OCI-LY7 (cell line): ENCODE measurements at regions not wholly inside any gene's neighbourhood (a gene's known extent, or its start where the extent isn't known, plus 50 kb on each side); places are given as distances from the start of the nearest gene placed in this dataset.

ENCODE experiments used
- BruUV-seq: library from RNA; stranded (reverse); fragments of 400-500 nt; replicated peaks from 2 replicates; lab custom pipeline; 2021; lab: Mats Ljungman, UMichigan
- CTCF ChIA-PET: fragments of 300-600 bp; sonication (Branson Sonifier 250); formaldehyde crosslinking; loops from one replicate; lab custom pipeline; 2022; ENCODE audit warnings: antibody characterized with exemption; ENCODE audit not compliant: unreplicated experiment; lab: Charles Lee
- POLR2A ChIA-PET: fragments of 300-600 bp; sonication (Branson Sonifier 250); formaldehyde crosslinking; loops from one replicate; lab custom pipeline; 2022; ENCODE audit warnings: antibody characterized with exemption; lab: Charles Lee
- DNase-seq: peaks from one replicate; pipeline ENCODE4 v3.0.0-alpha.2; 2015; ENCODE audit warnings: low spot score
- H2AFZ ChIP-seq: fragments of 200-600 bp; sonication (generic), shearing (Covaris generic); 2 replicates; pipeline ENCODE4 v1.6.1; 2014; ENCODE audit warnings: mild to moderate bottlenecking, antibody characterized with exemption, low read length, moderate library complexity
- H3K27ac ChIP-seq: fragments of 200-600 bp; sonication (generic); 2 replicates; pipeline ENCODE4 v1.5.1; 2014; ENCODE audit warnings: mixed run types, low read depth, mild to moderate bottlenecking, moderate library complexity, low read length, inconsistent platforms; ENCODE audit not compliant: poor library complexity, severe bottlenecking
- H3K36me3 ChIP-seq: fragments of 200-600 bp; sonication (generic); 2 replicates; pipeline ENCODE4 v1.6.1; 2014; ENCODE audit warnings: mild to moderate bottlenecking, antibody characterized with exemption, low read length, moderate library complexity, mixed read lengths; ENCODE audit not compliant: insufficient read depth
- H3K4me1 ChIP-seq: fragments of 200-600 bp; sonication (generic); 2 replicates; pipeline ENCODE4 v1.5.1; 2014; ENCODE audit warnings: mild to moderate bottlenecking, low read length; ENCODE audit not compliant: insufficient read depth, poor library complexity, severe bottlenecking
- H3K4me2 ChIP-seq: fragments of 200-600 bp; sonication (generic); 2 replicates; pipeline ENCODE4 v1.6.1; 2014; ENCODE audit warnings: mild to moderate bottlenecking, low read length
- H3K4me3 ChIP-seq: fragments of 200-600 bp; sonication (generic); 2 replicates; pipeline ENCODE4 v1.5.1; 2014; ENCODE audit warnings: mild to moderate bottlenecking, low read depth, low read length; ENCODE audit not compliant: poor library complexity, severe bottlenecking
- H3K79me2 ChIP-seq: fragments of 200-600 bp; sonication (generic); 2 replicates; pipeline ENCODE4 v1.6.1; 2016; ENCODE audit warnings: low read depth, mild to moderate bottlenecking, low read length, moderate library complexity, mixed read lengths; ENCODE audit not compliant: insufficient read depth
- H3K9me2 ChIP-seq: fragments of 200-600 bp; sonication (generic); 2 replicates; pipeline ENCODE4 v1.6.1; 2016; ENCODE audit warnings: mild to moderate bottlenecking, low read length, mixed read lengths; ENCODE audit not compliant: insufficient read depth
- H3K9me3 ChIP-seq: fragments of 200-600 bp; sonication (generic); 2 replicates; pipeline ENCODE4 v1.6.1; 2014; ENCODE audit warnings: mild to moderate bottlenecking, mixed run types, low read length, mixed read lengths
- H4K20me1 ChIP-seq: fragments of 200-600 bp; sonication (generic); 2 replicates; pipeline ENCODE4 v1.6.1; 2014; ENCODE audit warnings: mild to moderate bottlenecking, antibody characterized with exemption, low read length, moderate library complexity, mixed read lengths; ENCODE audit not compliant: insufficient read depth
- EZH2phosphoT487 ChIP-seq: fragments of 200-600 bp; sonication (generic); IDR thresholded peaks from 2 replicates; pipeline ENCODE4 v1.6.1; 2018; ENCODE audit warnings: low read depth, borderline replicate concordance, mild to moderate bottlenecking, mixed run types, antibody characterized with exemption, low read length, moderate library complexity, mixed read lengths
- intact Hi-C: fragments of 100-400 bp; cut with micrococcal nuclease; formaldehyde crosslinking; loops from one replicate; pipeline ENCODE4 v1.10.0; 2022; ENCODE audit not compliant: unreplicated experiment
- TF ChIP-seq, protein P1 (sequence below): fragments of 200-600 bp; sonication (generic); conservative IDR thresholded peaks from 2 replicates; pipeline ENCODE4 v1.5.1; 2014; ENCODE audit warnings: mild to moderate bottlenecking, antibody characterized with exemption, low read length, moderate library complexity, mixed read lengths

DNA sequence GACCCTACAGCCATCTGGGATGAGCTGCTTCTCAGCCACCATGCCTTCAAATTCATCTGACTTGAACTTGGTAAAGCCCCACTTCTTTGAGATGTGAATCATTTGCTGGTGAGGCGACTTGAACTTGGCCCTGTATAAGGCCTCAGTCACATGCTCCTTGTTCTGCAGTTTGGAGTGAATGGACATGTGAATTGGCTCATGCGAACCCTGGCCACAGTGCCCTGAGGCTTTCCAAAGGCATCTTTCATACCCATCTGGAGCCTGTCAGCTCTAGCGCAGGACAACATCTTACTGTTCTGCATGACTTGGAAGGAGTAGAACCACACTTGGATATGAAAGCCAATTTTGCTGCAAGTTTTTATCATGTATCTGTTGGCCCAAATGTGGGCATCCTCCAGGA lies 244.0 kb upstream of the FAM83B start:
- Histone ChIP-seq H4K20me1 (no peaks in the 10 kb centered on the region), H3K9me3 (no peaks in the 10 kb centered on the region), H3K79me2 (no peaks in the 10 kb centered on the region), H3K27ac (no peak overlapping the region), H3K9me2 (no peaks in the 10 kb centered on the region), H3K4me3 (no peak overlapping the region), H3K36me3 (no peaks in the 10 kb centered on the region), H3K4me1 (no peaks in the 10 kb centered on the region), H2AFZ (no peak overlapping the region), H3K4me2 (no peak overlapping the region)
- CTCF ChIA-PET = no interaction called here
- BruUV-seq = no TSS peak
- TF ChIP-seq EZH2phosphoT487 = no peak
- TF ChIP-seq, protein P1, sequence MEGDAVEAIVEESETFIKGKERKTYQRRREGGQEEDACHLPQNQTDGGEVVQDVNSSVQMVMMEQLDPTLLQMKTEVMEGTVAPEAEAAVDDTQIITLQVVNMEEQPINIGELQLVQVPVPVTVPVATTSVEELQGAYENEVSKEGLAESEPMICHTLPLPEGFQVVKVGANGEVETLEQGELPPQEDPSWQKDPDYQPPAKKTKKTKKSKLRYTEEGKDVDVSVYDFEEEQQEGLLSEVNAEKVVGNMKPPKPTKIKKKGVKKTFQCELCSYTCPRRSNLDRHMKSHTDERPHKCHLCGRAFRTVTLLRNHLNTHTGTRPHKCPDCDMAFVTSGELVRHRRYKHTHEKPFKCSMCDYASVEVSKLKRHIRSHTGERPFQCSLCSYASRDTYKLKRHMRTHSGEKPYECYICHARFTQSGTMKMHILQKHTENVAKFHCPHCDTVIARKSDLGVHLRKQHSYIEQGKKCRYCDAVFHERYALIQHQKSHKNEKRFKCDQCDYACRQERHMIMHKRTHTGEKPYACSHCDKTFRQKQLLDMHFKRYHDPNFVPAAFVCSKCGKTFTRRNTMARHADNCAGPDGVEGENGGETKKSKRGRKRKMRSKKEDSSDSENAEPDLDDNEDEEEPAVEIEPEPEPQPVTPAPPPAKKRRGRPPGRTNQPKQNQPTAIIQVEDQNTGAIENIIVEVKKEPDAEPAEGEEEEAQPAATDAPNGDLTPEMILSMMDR = no peak
- no peak for DNase-seq
- intact Hi-C loops = no loop called here
- POLR2A ChIA-PET = no interaction called here

DNA sequence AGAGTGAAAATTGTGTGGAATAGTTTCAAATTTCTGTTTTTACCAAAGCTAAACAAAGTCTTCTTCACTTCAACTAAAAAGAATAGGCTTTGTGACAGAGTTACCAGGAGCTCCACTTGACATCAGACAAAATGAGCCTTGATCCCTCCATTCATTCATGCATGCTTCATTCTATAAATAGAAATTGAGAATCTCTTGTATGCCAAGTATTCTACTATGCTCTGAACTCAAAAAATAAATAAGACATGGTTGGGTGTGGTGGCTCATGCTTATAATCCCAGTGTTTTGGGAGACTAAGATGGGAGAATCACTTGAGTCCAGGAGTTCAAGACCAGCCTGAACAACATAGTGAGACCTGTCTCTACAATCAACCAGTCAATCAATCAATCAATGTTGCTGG lies 236.6 kb upstream of the FAM83B start:
- POLR2A ChIA-PET = interaction anchor here (0.6 to 1.6 kb wide), 2 partner anchors 13 to 367 kb away, joined by 3 read pairs; no protein-coding TSS in a partner anchor
- H3K4me2 ChIP-seq = no peak overlapping the region
- no peaks in the 10 kb centered on the region for H3K9me2 ChIP-seq
- TF ChIP-seq EZH2phosphoT487 = no peak
- TF ChIP-seq, protein P1 = no peak
- H3K4me1 ChIP-seq = no peaks in the 10 kb centered on the region
- H3K36me3 ChIP-seq = no peaks in the 10 kb centered on the region
- no peak overlapping the region for H3K4me3 ChIP-seq
- no peak for DNase-seq
- no TSS peak for BruUV-seq
- H3K27ac ChIP-seq = no peak overlapping the region
- H3K79me2 ChIP-seq = no peaks in the 10 kb centered on the region
- no peak overlapping the region for H2AFZ ChIP-seq
- intact Hi-C loops = no loop called here
- CTCF ChIA-PET = no interaction called here
- H4K20me1 ChIP-seq = no peaks in the 10 kb centered on the region
- H3K9me3 ChIP-seq = no peaks in the 10 kb centered on the region

DNA sequence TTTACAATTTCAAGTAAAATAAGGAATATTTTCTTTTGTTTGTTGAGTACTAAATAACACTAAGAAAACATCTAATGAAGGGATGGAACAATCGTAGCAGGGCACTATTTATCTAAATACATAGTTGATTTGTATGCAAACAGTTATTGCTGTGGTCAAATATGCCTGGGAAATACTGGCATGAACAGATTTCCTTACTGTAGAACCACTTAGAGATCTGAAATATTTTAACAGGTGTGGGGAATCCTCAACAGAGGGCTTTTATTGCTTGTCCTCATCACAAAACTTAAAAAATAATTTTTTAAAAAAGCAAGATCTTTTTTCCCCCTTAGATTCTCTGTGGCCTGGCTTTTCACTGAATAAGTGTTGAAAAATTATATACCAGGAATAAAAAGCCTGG lies 233.0 kb upstream of the FAM83B start:
- Histone ChIP-seq H3K36me3 (no peaks in the 10 kb centered on the region), H3K9me2 (no peaks in the 10 kb centered on the region), H3K4me3 (no peak overlapping the region), H3K27ac (no peak overlapping the region), H4K20me1 (no peaks in the 10 kb centered on the region), H3K9me3 (no peaks in the 10 kb centered on the region), H3K4me2 (no peak overlapping the region), H2AFZ (no peak overlapping the region), H3K4me1 (no peaks in the 10 kb centered on the region), H3K79me2 (no peaks in the 10 kb centered on the region)
- POLR2A ChIA-PET = interaction anchor here (1.0 kb wide), 1 partner anchor 63 kb away, joined by 3 read pairs; no protein-coding TSS in a partner anchor
- no peak for TF ChIP-seq EZH2phosphoT487
- TF ChIP-seq, protein P1 = no peak
- intact Hi-C loops = no loop called here
- BruUV-seq = no TSS peak
- no peak for DNase-seq
- CTCF ChIA-PET = no interaction called here
